ENCODE measurements at regions not wholly inside any gene's neighbourhood (a gene's known extent, or its start where the extent isn't known, plus 50 kb on each side); places are given as distances from the start of the nearest gene placed in this dataset.
A peak's percentile ranks its signal among the peaks of the same experiment; 100 is the strongest.
"Not testable (repeated sequence)": the region's sequence is repeated elsewhere in the genome, so short reads cannot be mapped to it uniquely, and the experiment has no call there.

- DNase-seq: no peak
Measured at GRCh38 chr22:48499456-48500425, 1327.9 kb downstream of the BRD1 start.

DNA sequence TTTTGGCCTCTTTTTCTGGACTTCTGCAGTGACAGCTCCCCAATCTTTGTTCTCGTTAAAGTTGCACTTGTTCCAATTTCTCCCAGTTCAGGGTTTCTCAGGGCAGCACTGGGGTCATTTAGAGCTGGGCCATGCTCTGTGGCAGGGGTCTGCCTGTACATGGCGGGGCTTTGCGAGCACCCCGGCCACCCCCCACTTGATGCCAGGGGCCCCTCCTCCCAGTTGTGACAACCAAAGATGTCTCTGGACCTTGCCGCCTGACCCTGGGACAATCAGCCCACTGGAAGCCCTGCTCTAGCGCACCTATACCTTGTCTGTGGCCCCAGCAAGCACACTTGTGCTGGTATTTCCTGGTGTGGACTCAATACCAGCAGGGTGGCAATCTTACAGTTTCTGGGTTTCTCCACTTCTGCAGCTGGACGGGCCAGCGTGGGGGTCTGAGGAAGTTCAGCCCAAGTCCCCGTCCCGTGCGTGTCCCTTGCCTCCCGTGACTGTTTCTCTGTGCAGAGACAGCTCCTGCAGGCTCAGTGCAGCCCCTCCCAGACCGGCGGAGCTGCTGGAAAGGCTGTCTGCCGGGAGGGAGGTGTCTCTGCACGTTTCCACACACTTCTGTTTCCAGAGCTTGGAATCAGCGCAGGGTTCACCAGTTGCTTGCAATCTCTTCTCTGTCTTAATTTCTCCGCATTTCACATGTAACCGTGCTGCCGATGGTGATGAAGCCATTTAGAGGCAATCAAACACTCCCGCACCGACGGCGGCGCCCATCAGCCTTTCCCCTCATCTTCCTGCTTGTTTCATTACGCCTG lies 1328.9 kb downstream of the BRD1 start:
- DNase-seq: no peak

DNA sequence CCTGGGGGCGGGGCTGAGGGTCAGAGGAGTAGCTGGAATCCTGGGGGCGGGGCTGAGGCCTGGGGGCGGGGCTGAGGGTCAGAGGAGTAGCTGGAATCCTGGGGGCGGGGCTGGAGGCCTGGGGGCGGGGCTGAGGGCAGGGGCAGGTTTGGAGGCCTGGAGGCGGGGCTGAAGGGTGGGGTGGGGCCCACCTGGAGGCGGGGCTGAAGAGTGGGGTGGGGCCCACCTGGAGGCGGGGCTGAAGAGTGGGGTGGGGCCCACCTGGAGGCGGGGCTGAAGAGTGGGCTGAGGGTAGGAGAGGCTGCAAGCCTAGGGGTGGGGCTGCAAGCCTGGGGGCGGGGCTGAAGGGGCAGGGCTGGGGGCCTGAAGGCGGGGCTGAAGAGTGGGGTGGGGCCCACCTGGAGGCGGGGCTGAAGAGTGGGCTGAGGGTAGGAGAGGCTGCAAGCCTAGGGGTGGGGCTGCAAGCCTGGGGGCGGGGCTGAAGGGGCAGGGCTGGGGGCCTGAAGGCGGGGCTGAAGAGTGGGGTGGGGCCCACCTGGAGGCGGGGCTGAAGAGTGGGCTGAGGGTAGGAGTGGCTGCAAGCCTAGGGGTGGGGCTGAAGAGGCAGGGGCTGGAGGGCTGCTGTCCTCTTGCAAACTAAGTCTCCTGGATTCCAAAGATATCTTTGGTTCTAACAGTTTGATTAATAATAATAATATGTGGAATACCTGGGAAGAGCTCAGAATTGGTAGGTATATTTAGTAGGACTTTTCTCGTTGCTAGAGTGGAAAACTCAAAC lies 1329.7 kb downstream of the BRD1 start:
- DNase-seq: not testable (repeated sequence)

GRCh38 chr22:48496987-48497650 lies 1330.6 kb downstream of the BRD1 start:
- DNase-seq: no peak

DNA sequence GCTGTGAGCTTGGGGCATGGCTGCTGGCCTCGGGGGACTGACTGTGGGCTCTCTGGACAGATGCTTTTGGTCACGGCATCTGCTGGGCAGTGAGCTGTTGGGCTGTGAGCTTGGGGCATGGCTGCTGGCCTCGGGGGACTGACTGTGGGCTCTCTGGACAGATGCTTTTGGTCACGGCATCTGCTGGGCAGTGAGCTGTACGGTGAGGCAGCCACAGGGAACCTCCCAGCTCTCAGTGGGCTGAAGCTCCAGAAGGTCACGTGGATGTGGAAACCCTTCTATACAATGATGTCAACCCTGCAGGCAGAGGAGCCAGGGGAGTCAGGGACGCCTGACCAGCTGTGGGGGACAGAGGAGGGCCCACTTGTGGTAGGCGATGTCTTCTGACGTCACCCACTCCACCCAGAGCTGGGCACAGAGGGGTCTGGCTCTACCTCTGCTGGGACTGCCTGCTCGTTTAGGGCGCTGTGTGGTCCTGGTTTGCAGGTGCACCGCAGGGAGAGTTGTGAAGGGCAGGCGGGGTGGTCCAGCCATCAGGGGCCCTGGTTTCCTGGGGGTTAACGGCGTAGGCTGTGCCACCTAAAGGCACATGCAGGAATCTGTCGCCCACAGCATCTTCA lies 1331.3 kb downstream of the BRD1 start:
- DNase-seq: no peak

DNA sequence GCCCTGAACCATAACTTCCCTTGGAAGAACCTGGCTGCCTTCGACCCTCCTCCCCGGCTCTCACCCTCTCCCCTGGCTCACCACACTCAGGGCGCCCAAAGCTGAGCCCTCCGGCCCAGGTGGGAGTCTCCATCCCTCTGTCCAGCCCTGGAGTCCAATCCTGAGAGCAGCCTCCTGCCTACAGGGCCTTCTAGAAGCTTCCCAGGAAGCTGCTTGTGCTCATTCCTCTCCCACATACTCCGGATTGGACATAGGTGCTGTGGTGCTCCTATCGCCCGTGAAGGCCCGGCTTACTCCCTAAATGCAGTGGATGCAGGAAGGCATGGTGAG lies 1332.0 kb downstream of the BRD1 start:
- no peak for DNase-seq

DNA sequence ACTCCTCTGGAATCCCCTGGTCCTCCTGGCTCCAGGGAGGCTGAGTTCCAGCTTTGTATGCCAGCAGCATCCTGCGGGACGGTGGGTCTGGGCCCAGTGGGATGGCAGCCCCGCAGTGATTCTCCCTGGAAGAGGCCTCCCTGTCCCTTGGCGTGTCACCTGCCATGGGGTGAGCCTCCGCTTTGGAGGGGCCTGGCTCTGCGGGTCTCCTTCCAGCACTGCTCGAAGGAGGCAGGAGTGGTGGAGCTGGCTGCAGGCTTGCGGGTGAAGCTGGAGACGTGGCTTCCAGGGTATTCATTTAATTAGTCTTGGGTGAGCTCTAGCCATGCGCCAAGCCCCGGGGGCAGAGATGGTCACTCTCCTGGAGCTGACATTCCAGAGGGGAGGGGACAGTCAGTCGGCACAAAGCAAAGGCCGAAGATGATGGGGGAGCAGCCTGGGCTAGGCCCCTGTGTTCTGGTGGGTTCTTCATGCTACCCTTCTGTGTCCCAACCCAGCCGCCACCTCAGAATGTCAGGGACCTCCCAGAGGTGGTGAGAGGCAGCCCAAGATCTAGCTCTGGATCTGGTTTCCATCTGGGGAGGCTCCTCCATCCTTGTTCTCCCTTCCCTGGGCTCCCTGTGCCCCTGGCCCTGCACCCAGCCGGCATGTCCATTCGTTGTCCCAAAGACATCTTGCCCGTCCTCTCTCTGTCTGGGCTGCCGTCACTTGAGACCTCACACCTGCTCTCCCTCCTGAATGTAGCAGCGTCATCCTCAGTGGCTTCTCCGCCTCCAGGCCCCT lies 1332.5 kb downstream of the BRD1 start:
- no peak for DNase-seq

GRCh38 chr22:48494256-48494967 lies 1333.3 kb downstream of the BRD1 start:
- no peak for DNase-seq

- DNase-seq: no peak
Measured at GRCh38 chr22:48493733-48494132, 1333.9 kb downstream of the BRD1 start.

GRCh38 chr22:48492366-48493320 lies 1335.0 kb downstream of the BRD1 start:
- DNase-seq: peak; percentile 81

DNA sequence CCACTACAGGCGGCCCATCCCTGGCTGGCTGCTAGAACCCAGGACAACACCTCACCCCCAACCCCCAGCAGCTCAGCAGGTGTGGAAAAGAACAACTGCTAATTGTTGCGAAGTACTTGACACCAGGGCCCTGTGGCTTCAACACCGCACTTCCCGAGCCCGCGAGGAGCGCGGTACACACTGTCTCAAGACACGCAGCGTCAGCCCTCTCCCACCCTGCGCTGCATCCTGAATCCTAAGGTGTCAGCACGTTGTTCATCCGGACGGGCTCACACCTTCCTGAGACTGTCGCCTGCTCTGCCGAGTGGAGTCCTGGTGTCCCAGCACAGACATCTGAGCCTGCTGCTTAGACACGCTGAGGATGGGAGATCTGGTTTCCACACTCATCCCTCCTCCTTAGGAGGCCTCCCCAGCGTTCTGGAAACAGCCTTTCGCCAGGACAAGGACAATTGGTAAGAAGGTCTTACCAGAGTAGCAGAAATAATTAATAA lies 1336.2 kb downstream of the BRD1 start:
- DNase-seq: no peak

DNA sequence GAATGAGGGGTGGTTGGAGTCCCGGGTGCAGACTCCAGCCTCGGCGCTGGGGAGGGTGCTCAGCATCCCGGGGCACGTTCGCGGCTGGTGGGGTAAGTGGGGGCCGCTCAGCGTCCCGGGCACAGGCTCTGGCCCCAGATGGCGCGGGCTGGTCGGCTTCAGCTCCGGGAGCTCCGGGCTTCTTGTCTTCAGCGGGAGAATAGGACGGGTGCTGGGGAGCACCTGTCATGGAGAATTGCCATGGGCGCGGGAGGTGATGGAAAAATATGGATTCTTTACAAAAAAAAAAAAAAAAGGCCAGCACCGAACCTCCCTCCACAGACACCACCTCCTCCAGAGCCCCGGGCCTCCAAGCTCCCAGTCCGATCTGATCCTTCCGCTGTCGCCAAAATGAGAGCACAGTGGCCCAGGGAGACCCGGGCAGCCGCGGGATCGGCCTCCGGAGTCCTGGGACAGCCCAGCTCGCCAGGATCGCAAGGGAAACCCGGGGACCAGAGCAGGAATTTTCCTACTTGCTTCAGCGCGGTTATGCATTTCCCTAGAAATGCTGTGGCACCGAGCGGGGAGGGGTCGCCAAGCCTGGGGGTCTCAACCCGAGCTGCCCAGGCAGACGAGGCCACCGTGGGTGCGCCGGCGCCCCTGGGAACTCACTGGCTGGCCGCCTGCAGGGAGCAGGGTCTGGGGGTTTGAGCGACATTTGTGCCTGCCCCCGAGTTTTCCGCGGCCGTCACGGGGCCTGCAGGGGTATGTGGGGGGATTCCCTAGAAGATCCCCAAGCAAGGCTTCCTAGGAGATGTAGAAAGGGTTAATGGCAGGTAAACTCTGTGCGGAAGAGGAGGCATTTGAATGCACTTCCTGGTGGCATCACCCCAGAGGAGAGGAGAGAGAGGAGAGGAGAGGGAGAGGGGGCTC lies 1336.9 kb downstream of the BRD1 start:
- no peak for DNase-seq

DNA sequence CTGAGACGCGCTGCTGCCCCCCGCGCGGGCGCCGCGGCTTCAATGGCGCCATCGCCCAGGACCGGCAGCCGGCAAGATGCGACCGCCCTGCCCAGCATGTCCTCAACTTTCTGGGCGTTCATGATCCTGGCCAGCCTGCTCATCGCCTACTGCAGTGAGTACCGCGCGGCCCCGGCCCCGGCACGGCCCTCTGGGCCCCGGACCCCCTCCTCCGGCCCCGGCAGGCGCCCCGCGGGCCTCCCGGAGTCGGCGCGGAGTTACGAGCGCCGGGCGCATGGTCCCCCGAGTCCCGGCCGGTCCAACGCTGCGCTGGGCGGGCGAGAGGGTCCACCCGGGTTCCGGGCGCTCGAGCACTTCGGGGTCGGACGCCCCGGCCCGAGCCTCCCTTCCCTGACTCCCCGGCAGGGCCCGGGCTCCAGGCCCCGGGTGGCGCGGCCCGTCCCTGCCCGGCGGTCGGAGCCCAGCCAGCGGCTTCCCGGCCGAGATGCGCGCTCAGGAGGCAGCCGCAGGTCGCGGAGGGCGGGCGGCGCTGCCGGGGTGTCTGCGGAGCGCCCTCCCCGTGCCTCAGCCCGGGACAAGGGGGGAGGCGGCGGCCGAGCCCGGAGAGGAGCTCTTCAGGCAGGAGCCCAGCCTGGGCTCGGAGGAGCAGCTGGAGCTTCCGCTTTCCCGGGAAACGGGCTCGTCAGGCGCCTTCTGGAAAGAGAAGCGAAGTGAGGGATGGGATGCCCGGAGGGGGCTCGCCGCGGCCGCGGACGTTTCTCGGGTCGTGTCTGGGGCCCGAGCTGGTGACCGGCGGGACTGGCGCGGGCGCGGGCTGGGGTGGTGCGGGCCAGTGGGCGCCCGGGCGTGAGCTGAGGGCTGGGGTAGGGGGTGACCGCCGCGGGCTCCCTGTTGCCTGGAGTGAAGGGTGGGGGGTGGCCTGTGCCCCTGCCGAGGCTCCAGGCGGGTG lies 1337.8 kb downstream of the BRD1 start:
- DNase-seq: peak; percentile 12

DNA sequence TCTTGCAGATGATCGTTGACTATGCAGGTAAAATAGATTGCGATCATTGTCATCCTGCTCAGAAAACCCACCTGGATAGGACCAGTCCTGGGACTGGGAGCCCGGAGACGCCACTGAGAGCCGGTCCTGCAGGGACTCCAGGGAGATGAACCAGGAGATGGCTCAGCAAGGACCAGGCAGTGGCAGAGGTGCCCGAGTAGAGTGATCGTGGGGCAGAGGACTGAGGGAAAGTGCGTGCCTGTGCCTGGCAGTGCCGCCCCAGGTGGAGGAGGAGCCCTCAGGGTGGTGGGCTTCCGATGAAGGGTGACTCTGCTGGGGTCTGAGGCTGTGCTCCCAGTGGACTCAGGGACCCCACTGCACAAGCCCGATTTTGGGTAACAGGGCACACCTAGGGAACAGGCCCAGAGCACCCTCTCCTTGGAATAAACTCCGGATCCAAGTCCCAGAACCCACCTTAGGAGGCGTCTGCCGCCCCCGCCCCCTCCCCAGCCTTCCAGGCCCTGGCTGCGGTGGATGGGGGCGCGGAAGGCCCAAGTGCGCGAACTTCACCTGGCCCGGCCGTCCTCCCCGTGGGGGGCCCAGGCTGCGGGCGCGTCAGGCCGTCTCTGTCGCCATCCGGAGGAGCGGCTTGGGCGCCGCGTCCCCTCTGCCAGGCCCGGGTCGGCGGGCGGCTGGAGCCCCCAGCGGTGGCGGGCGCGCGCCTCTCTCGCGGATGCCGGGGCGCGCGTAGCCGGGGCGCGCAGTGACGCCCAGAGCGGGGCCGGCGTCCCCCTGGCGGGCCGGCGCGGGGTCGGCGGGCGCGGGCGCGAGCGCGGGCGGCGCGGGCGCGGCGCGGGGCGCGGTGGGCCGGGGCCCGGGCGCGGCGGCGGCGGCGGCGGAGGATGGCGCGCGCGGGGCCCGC lies 1338.8 kb downstream of the BRD1 start:
- no peak for DNase-seq

GRCh38 chr22:48488149-48488551 lies 1339.5 kb downstream of the BRD1 start:
- no peak for DNase-seq

DNA sequence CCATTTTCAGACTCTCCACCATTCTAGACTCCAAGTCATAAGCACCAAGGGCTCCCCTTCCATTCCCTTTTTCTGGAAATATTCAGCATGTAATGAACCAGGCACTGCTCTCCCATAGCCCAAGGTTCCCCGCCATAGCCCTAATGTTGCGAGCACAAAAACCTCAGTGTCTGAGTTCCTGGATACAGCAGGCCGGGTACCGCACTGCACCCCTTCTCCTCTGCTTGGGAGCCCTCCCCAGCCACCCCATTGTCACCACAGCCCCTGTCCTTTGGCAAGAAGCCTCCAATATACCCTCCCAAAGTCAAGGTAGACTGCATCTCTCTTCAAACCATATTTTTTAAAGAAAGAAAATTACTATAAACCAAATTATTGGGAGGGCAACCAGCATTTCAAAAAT lies 1341.1 kb downstream of the BRD1 start:
- no peak for DNase-seq

All from dermis blood vessel endothelial cell (primary cell).